VCaP (cell line): ENCODE measurements at regions not wholly inside any gene's neighbourhood (a gene's known extent, or its start where the extent isn't known, plus 50 kb on each side); places are given as distances from the start of the nearest gene placed in this dataset.

Experiments
- H3K27ac ChIP-seq: fragments of 450-650 bp; 2 replicates; pipeline ENCODE4 v1.5.1; 2017
- CTCF ChIP-seq: fragments of 450-650 bp; conservative IDR thresholded peaks from 2 replicates; pipeline ENCODE4 v1.5.1; 2017; ENCODE audit warnings: mild to moderate bottlenecking, moderate library complexity

GRCh38 chr2:59150217-59150849 is 909.2 kb upstream of the FANCL start:
- TF ChIP-seq CTCF, result no peak
- H3K27ac ChIP-seq, result no peak overlapping the region

DNA sequence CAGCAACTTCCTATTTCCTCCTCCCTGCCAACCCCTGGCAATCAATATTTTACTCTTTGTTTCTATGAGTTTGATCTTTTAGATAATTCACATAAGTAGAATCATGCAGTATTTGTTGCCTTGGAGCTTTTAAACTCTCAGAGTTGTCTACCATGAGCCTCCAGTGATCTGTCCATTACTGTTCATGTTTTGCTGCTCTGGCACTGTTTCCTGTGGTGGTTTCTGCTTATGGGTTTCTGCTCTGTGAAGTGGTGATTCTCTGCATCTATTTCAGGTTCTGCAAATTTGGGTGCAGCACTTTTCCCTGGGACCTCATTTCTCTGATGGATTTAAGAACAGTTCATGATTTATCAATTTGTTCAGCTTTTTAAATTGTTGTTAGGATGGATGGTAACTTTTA is 908.1 kb upstream of the FANCL start:
- no peak overlapping the region for H3K27ac ChIP-seq
- TF ChIP-seq CTCF, result no peak

DNA sequence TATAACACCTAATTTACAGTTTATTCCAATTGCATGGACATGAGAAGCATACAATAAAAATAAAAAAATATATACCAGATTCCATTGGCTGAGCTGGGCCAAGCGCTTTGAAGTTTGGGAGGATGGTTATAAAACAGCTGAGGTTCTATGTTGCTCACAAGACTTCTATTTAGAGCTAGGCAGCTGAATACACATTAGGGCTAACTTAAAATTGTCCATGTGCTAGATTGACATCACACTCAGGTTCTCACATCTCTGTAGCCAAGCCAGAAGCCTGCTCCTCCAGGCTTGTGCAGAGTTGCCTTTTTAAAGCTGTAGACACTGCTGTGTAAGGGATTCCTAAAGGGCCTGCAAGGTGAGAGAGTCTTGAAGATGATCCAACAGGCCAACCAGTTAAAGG is 871.1 kb upstream of the FANCL start:
- no peak overlapping the region for H3K27ac ChIP-seq

GRCh38 chr2:59096973-59097372 is 855.8 kb upstream of the FANCL start:
- TF ChIP-seq CTCF, result no peak
- no peak overlapping the region for H3K27ac ChIP-seq

More for the DNA sequence above, 871.1 kb upstream of the FANCL start:
- no peak for TF ChIP-seq CTCF

- TF ChIP-seq CTCF, result no peak
- no peak overlapping the region for H3K27ac ChIP-seq
Measured at GRCh38 chr2:59093571-59093970, 852.4 kb upstream of the FANCL start.

DNA sequence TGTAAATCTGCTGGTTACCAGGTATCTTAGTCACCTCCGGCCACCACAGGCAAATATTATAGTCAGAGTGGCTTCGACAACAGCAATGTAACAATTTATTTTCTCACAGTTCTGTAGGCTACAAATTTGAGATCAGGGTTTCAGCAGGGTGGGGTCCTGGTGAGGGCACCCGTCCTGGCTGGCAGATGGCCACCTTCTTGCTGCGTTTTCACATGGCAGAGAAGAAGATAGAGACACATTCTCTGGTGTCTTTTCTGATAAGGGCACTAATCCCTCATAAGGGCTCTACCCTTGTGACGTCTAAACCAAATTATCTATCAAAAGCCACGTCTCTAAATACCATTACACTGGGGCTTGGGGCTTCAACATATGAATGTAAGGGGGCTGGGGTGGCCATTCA is 843.2 kb upstream of the FANCL start:
- no peak for TF ChIP-seq CTCF
- H3K27ac ChIP-seq, result no peak overlapping the region

- no peak for TF ChIP-seq CTCF
- no peak overlapping the region for H3K27ac ChIP-seq
Measured at GRCh38 chr2:59083075-59083828, 842.1 kb upstream of the FANCL start.
